Central memory CD8-positive, alpha-beta T cell (primary cell): ENCODE measurements at regions not wholly inside any gene's neighbourhood (a gene's known extent, or its start where the extent isn't known, plus 50 kb on each side); places are given as distances from the start of the nearest gene placed in this dataset.

Experiments used
- ATAC-seq: fragments of 150-1000 bp; cut with Tn5 transposase; replicated peaks from 2 replicates; pipeline ENCODE4 v1.10.0; 2022; ENCODE audit warnings: mild to moderate bottlenecking, moderate FRiP score, moderate number of reproducible peaks; ENCODE audit not compliant: poor library complexity, severe bottlenecking; ENCODE audit errors: extremely low read depth
- DNase-seq, 2 donors: peaks; one replicate each; pipeline ENCODE4 v3.0.0; 2021; ENCODE audit warnings: low spot score in 2 of 2
- H3K27ac Mint-ChIP-seq: one replicate; pipeline ENCODE4 v1.8.0; 2022; ENCODE audit warnings: low read depth, mild to moderate bottlenecking, moderate library complexity, mixed read lengths
- H3K27me3 Mint-ChIP-seq: one replicate; pipeline ENCODE4 v1.8.0; 2022; ENCODE audit warnings: mixed read lengths
- H3K36me3 Mint-ChIP-seq: one replicate; pipeline ENCODE4 v1.8.0; 2022; ENCODE audit warnings: mild to moderate bottlenecking, moderate library complexity, mixed read lengths; ENCODE audit not compliant: insufficient read depth
- H3K4me1 Mint-ChIP-seq: one replicate; pipeline ENCODE4 v1.8.0; 2022; ENCODE audit warnings: mixed read lengths
- H3K4me3 Mint-ChIP-seq: one replicate; pipeline ENCODE4 v1.8.0; 2022; ENCODE audit warnings: mild to moderate bottlenecking, moderate library complexity, mixed read lengths
- H3K9me3 Mint-ChIP-seq: one replicate; pipeline ENCODE4 v1.8.0; 2022; ENCODE audit warnings: mixed read lengths

- peaks cover 37% of the 10 kb centered on the region for H3K27me3 Mint-ChIP-seq
- H3K27ac Mint-ChIP-seq: no peak overlapping the region
- H3K36me3 Mint-ChIP-seq: peaks cover 2% of the 10 kb centered on the region
- H3K4me1 Mint-ChIP-seq: no peaks in the 10 kb centered on the region
- no peaks in the 10 kb centered on the region for H3K9me3 Mint-ChIP-seq
- H3K4me3 Mint-ChIP-seq: no peak overlapping the region
- DNase-seq: no peak
- ATAC-seq: no peak
Observed at GRCh38 chr1:87200875-87201638, 127.6 kb upstream of the LMO4 start.

- Mint-ChIP-seq H3K9me3 (no peaks in the 10 kb centered on the region), H3K27ac (no peak overlapping the region), H3K4me3 (no peak overlapping the region), H3K27me3 (peaks cover 38% of the 10 kb centered on the region), H3K36me3 (peaks cover 2% of the 10 kb centered on the region), H3K4me1 (no peaks in the 10 kb centered on the region)
- DNase-seq (no peak), ATAC-seq (no peak)
Observed at GRCh38 chr1:87201768-87202167, 126.9 kb upstream of the LMO4 start.

DNA sequence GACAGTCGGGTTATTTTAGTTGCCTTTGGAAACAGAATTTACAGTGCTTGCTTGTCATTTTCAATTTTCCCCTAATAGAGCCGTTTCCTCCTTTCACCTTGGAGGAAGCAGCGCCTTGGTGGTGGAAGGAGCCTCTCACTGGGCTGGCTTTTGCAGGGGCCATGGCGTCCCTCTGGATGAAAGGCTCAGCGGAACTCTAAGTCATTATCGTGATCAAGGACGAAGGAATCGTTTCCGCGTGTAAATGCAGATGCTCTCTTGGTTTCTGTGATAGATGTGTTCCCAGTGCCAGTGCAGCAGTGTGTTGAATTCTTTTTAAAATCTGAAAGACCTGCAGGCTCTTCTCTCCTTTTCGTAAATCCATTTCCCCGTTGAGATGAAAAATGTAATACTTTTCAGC is 126.2 kb upstream of the LMO4 start:
- no peak for DNase-seq

DNA sequence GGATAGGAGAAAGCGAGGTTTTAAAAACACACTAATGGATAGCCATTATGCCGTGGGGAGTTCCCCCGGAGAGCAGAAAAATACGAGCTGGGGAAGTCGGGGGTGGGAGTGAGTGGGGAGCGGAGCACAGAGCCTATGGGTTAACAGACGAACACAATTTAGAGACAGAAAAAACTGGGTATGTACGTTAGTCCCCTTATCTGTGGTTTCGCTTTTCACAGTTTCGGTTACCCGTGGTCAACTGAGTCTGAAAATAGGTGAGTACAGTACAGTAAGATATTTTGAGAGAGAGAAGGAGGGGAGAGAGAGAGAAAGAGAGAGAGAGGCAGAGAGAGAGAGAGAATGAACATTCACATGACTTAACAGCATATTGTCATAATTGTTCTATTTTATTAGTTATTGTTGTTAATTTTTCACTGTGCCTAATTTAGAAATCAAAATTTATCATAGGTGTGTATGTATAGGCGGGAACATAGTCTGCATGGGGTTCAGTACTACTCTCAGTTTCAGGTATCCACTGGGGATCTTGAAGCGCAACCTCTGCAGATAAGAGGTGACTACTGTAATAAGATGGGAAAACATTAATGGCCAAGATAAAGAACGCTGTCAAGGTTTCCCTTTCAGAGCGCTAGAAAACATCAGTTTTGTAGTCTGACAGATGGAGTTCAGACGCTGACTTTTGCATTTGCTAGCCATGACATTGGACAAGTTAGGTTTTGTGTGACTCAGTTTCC is 125.6 kb upstream of the LMO4 start:
- ATAC-seq (no peak), DNase-seq (no peak)
- no peak overlapping the region for H3K4me3 Mint-ChIP-seq
- no peaks in the 10 kb centered on the region for H3K4me1 Mint-ChIP-seq
- H3K9me3 Mint-ChIP-seq: peaks cover 2% of the 10 kb centered on the region
- H3K27ac Mint-ChIP-seq: no peak overlapping the region
- peaks cover 50% of the 10 kb centered on the region for H3K27me3 Mint-ChIP-seq
- peaks cover 2% of the 10 kb centered on the region for H3K36me3 Mint-ChIP-seq

More for the DNA sequence above, 126.2 kb upstream of the LMO4 start:
- Mint-ChIP-seq H3K9me3 (no peaks in the 10 kb centered on the region), H3K27ac (no peak overlapping the region), H3K4me3 (no peak overlapping the region), H3K27me3 (peaks cover 45% of the 10 kb centered on the region), H3K4me1 (no peaks in the 10 kb centered on the region), H3K36me3 (peaks cover 2% of the 10 kb centered on the region)
- no peak for ATAC-seq

GRCh38 chr1:87203904-87204303 is 124.8 kb upstream of the LMO4 start:
- peaks cover 5% of the 10 kb centered on the region for H3K9me3 Mint-ChIP-seq
- H3K27ac Mint-ChIP-seq: no peak overlapping the region
- ATAC-seq: no peak
- no peak overlapping the region for H3K4me3 Mint-ChIP-seq
- peaks cover 2% of the 10 kb centered on the region for H3K36me3 Mint-ChIP-seq
- no peak for DNase-seq
- no peaks in the 10 kb centered on the region for H3K4me1 Mint-ChIP-seq
- peaks cover 58% of the 10 kb centered on the region for H3K27me3 Mint-ChIP-seq

GRCh38 chr1:87204441-87204840 is 124.2 kb upstream of the LMO4 start:
- no peak for DNase-seq
- peaks cover 5% of the 10 kb centered on the region for H3K9me3 Mint-ChIP-seq
- peaks cover 59% of the 10 kb centered on the region for H3K27me3 Mint-ChIP-seq
- ATAC-seq: no peak
- H3K36me3 Mint-ChIP-seq: peaks cover 2% of the 10 kb centered on the region
- H3K27ac Mint-ChIP-seq: no peak overlapping the region
- no peaks in the 10 kb centered on the region for H3K4me1 Mint-ChIP-seq
- H3K4me3 Mint-ChIP-seq: no peak overlapping the region

DNA sequence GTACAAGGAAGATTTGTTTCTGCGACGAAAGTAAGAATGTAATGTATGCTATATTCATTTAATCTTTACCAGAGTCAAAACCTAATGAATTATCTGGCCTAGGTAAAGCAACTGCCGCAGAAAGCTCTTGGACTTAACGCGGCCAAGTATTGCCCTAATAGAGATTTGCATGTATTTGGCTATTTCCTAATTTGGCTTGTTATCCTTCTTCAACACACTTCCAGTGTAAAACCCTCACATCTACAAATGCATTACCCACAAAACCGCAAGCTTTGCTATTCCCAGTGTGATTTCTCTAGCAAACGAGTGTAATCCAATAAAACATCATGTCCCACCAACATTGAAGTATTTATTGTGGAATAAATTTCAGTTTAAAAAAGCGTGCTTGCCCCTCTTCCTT is 123.8 kb upstream of the LMO4 start:
- peaks cover 5% of the 10 kb centered on the region for H3K9me3 Mint-ChIP-seq

DNA sequence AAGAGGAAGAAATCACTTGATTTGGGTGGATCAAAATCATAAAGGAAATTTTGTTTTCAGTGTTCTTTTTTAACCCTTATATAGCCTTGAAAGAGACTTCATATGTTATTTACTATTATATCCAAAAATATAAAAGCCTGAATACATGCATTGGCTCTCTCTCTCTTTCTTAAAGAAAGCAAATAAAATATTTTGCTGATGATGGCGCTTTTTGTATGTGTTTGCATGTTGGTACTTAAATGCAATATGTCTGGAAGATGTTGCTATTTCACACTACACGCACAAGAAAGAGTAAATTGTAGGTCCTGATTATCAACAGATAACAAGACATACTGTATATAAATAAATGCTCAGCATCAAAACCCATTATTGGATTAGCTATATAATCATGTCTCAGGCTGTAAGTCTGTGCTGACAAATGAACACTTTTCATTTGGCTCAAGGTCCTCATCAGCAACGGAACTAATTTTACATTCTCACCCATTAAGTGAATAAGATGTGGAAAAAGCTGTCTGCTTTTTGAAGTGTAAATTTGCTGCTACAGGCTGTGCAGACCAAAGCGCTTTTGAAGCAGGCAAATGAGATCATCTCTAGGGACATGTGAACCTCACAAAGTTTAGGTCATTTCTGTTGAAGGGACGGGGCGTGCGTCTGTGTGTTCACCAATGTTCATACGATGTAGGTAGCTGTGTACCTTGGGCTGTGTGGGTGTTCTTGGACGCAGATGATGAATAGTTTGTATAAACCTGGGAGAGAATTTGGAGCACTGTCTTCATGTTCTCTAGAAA is 122.4 kb upstream of the LMO4 start:
- ATAC-seq (no peak), DNase-seq (no peak)
- Mint-ChIP-seq H3K27me3 (peaks cover 52% of the 10 kb centered on the region), H3K27ac (no peak overlapping the region), H3K9me3 (peaks cover 5% of the 10 kb centered on the region), H3K36me3 (peaks cover 2% of the 10 kb centered on the region), H3K4me3 (no peak overlapping the region), H3K4me1 (no peaks in the 10 kb centered on the region)

More for the DNA sequence above, 123.8 kb upstream of the LMO4 start:
- H3K4me3 Mint-ChIP-seq: no peak overlapping the region
- peaks cover 2% of the 10 kb centered on the region for H3K36me3 Mint-ChIP-seq
- peaks cover 54% of the 10 kb centered on the region for H3K27me3 Mint-ChIP-seq
- DNase-seq: no peak
- no peak overlapping the region for H3K27ac Mint-ChIP-seq
- no peaks in the 10 kb centered on the region for H3K4me1 Mint-ChIP-seq
- no peak for ATAC-seq

GRCh38 chr1:87208080-87208479 is 120.6 kb upstream of the LMO4 start:
- H3K27ac Mint-ChIP-seq: no peak overlapping the region
- H3K9me3 Mint-ChIP-seq: peaks cover 5% of the 10 kb centered on the region
- no peak for DNase-seq
- H3K27me3 Mint-ChIP-seq: peaks cover 49% of the 10 kb centered on the region
- H3K4me3 Mint-ChIP-seq: no peak overlapping the region
- H3K4me1 Mint-ChIP-seq: no peaks in the 10 kb centered on the region
- no peaks in the 10 kb centered on the region for H3K36me3 Mint-ChIP-seq
- no peak for ATAC-seq

GRCh38 chr1:87208931-87209330 is 119.7 kb upstream of the LMO4 start:
- Mint-ChIP-seq H3K27me3 (peaks cover 58% of the 10 kb centered on the region), H3K4me3 (no peak overlapping the region), H3K9me3 (peaks cover 5% of the 10 kb centered on the region), H3K27ac (no peak overlapping the region), H3K36me3 (no peaks in the 10 kb centered on the region), H3K4me1 (no peaks in the 10 kb centered on the region)
- no peak for DNase-seq
- no peak for ATAC-seq

DNA sequence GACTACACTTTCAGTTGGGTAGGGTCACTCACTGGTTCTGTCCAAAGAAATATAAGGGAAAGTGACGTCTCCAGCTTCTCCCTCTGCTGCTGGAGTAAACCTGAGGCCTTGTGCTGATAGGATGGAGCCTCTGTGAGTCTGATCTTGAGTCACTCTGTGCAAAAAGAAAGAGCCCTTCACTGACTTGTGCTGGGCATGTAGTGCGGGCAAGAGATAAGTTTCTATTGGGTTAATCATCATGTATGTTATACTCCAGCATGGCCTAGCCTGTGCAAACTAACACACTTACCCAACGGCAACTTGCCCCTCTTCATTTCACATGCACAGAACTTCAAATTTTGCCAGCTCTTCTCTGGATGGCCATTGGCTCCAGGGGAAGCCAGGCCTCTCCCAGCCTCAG is 118.5 kb upstream of the LMO4 start:
- DNase-seq: no peak
- ATAC-seq: no peak
- H3K9me3 Mint-ChIP-seq: peaks cover 5% of the 10 kb centered on the region
- H3K4me3 Mint-ChIP-seq: no peak overlapping the region
- H3K27me3 Mint-ChIP-seq: peaks cover 61% of the 10 kb centered on the region
- no peaks in the 10 kb centered on the region for H3K36me3 Mint-ChIP-seq
- H3K27ac Mint-ChIP-seq: no peak overlapping the region
- no peaks in the 10 kb centered on the region for H3K4me1 Mint-ChIP-seq

GRCh38 chr1:87212431-87213134 is 116.1 kb upstream of the LMO4 start:
- Mint-ChIP-seq H3K4me3 (no peak overlapping the region), H3K9me3 (peaks cover 5% of the 10 kb centered on the region), H3K27me3 (peaks cover 52% of the 10 kb centered on the region), H3K27ac (no peak overlapping the region), H3K4me1 (no peaks in the 10 kb centered on the region), H3K36me3 (no peaks in the 10 kb centered on the region)
- ATAC-seq (no peak), DNase-seq (no peak)
